Smooth muscle cell (in vitro differentiated cells): ENCODE measurements at regions not wholly inside any gene's neighbourhood (a gene's known extent, or its start where the extent isn't known, plus 50 kb on each side); places are given as distances from the start of the nearest gene placed in this dataset.

Experiments
- DNase-seq: peaks from one replicate; lab custom pipeline; 2025; ENCODE audit not compliant: unreplicated experiment; lab: John Stamatoyannopoulos, UW
- H2AFZ ChIP-seq: fragments of 200-600 bp; sonication (generic); 2 replicates; pipeline ENCODE4 v1.6.0; 2016; ENCODE audit warnings: antibody characterized with exemption, low read depth, mild to moderate bottlenecking
- H3F3A ChIP-seq: fragments of 200-600 bp; sonication (generic); 2 replicates; pipeline ENCODE4 v1.6.0; 2017; ENCODE audit warnings: antibody characterized with exemption, low read depth
- H3K27ac ChIP-seq: fragments of 200-600 bp; sonication (generic); 2 replicates; pipeline ENCODE4 v1.5.1; 2016; ENCODE audit warnings: low read depth, mild to moderate bottlenecking
- H3K27me3 ChIP-seq: fragments of 200-600 bp; sonication (generic); 2 replicates; pipeline ENCODE4 v1.6.1; 2016; ENCODE audit warnings: low read depth, mild to moderate bottlenecking
- H3K36me3 ChIP-seq: fragments of 200-600 bp; sonication (generic); 2 replicates; pipeline ENCODE4 v1.5.1; 2016; ENCODE audit warnings: low read depth
- H3K4me1 ChIP-seq: fragments of 200-600 bp; sonication (generic); 2 replicates; pipeline ENCODE4 v1.5.1; 2016; ENCODE audit warnings: low read depth
- H3K4me2 ChIP-seq: fragments of 200-600 bp; sonication (generic); 2 replicates; pipeline ENCODE4 v1.6.0; 2016; ENCODE audit warnings: mild to moderate bottlenecking
- H3K4me3 ChIP-seq: fragments of 200-600 bp; sonication (generic); 2 replicates; pipeline ENCODE4 v1.5.1; 2016; ENCODE audit warnings: mild to moderate bottlenecking
- H3K79me2 ChIP-seq: fragments of 200-600 bp; sonication (generic); 2 replicates; pipeline ENCODE4 v1.6.0; 2016; ENCODE audit warnings: low read depth, mild to moderate bottlenecking
- H3K9ac ChIP-seq: fragments of 200-600 bp; sonication (generic); 2 replicates; pipeline ENCODE4 v1.6.0; 2016; ENCODE audit warnings: low read depth
- H3K9me3 ChIP-seq: fragments of 200-600 bp; sonication (generic); replicated peaks from 2 replicates; pipeline ENCODE4 v1.5.1; 2016; ENCODE audit warnings: low read depth
- H4K20me1 ChIP-seq: fragments of 200-600 bp; sonication (generic); 2 replicates; pipeline ENCODE4 v1.6.0; 2016; ENCODE audit warnings: low read depth
- CTCF ChIP-seq: fragments of 200-600 bp; sonication (generic); IDR thresholded peaks from 2 replicates; pipeline ENCODE4 v1.5.1; 2017; ENCODE audit warnings: borderline replicate concordance, mild to moderate bottlenecking, antibody characterized with exemption; ENCODE audit not compliant: insufficient read depth, poor library complexity, severe bottlenecking
- WGBS: methylation state at CpG from one replicate; pipeline ENCODE4 v1.1.7; 2016; ENCODE audit warnings: low lambda C conversion rate; 5-methylcytosine and 5-hydroxymethylcytosine counted together

DNA sequence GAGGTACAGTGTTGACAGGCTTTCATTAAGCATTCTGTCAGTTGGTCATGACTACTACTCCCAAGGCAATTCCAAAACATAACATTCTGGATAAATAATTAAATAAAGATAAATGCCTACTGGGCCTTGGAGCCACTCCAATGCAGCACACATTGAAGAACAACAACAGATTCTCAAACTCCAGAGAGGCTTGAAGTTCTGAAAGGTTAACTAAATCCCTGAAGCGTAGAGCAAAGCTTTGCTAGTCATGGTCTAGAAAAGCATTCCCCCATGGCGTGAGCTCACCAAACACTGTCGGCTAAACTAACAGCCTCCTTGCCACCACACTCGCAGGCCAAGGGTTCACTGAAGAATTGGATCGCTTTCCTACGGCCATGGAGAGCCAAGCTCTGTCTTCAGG is 268.0 kb downstream of the ATG4C start:
- Histone ChIP-seq H4K20me1 (no peaks in the 10 kb centered on the region), H3K79me2 (no peaks in the 10 kb centered on the region), H3K4me1 (no peaks in the 10 kb centered on the region), H3F3A (no peaks in the 10 kb centered on the region), H3K4me3 (no peak overlapping the region), H3K36me3 (no peaks in the 10 kb centered on the region), H3K4me2 (no peak overlapping the region), H2AFZ (no peak overlapping the region), H3K9me3 (no peaks in the 10 kb centered on the region), H3K27ac (no peak overlapping the region), H3K9ac (no peak overlapping the region), H3K27me3 (peaks cover 8% of the 10 kb centered on the region)
- no peak for DNase-seq
- no peak for TF ChIP-seq CTCF
- 92% methylated on average over 6 of the region's 6 CpGs for WGBS

DNA sequence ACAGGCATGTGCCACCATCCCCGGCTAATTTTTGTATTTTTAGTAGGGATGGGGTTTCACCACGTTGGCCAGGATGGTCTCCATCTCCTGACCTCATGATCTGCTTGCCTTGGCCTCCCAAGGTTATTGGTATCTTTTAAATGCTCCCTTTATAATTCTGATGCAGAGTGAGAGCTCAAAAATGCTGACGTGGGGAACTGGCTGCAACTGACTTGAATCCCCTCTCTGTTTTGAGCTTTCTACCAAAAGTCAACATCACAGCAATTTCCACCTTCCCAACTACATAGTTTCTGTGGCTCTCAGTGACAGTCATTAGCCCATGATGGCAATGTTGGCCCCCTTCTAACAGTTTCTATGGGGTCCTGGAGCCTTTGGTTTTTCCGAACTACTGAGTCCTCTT is 268.2 kb upstream of the FOXD3 start:
- DNase-seq = no peak
- no peaks in the 10 kb centered on the region for H3K9me3 ChIP-seq

GRCh38 chr1:63063367-63063766 is 259.0 kb upstream of the FOXD3 start:
- no peak for DNase-seq
- H3K4me2 ChIP-seq = no peak overlapping the region
- no peak for TF ChIP-seq CTCF
- no peak overlapping the region for H3K4me3 ChIP-seq
- H3K36me3 ChIP-seq = no peaks in the 10 kb centered on the region
- H3K27me3 ChIP-seq = peaks cover 3% of the 10 kb centered on the region
- no peaks in the 10 kb centered on the region for H3F3A ChIP-seq
- H3K79me2 ChIP-seq = no peaks in the 10 kb centered on the region
- no peak overlapping the region for H3K27ac ChIP-seq
- no peaks in the 10 kb centered on the region for H3K9me3 ChIP-seq
- H4K20me1 ChIP-seq = no peaks in the 10 kb centered on the region
- H2AFZ ChIP-seq = no peak overlapping the region
- WGBS = 59% methylated on average over 3 of the region's 3 CpGs
- no peak overlapping the region for H3K9ac ChIP-seq
- no peaks in the 10 kb centered on the region for H3K4me1 ChIP-seq

More for the DNA sequence above, 268.2 kb upstream of the FOXD3 start:
- H3K27me3 ChIP-seq = no peaks in the 10 kb centered on the region
- no peak overlapping the region for H3K4me3 ChIP-seq
- no peaks in the 10 kb centered on the region for H3K4me1 ChIP-seq
- no peaks in the 10 kb centered on the region for H3K79me2 ChIP-seq
- 80% methylated on average over 4 of the region's 4 CpGs for WGBS
- H3F3A ChIP-seq = no peaks in the 10 kb centered on the region
- TF ChIP-seq CTCF = no peak
- no peak overlapping the region for H3K4me2 ChIP-seq
- no peak overlapping the region for H2AFZ ChIP-seq
- H3K36me3 ChIP-seq = no peaks in the 10 kb centered on the region
- no peak overlapping the region for H3K9ac ChIP-seq
- no peaks in the 10 kb centered on the region for H4K20me1 ChIP-seq
- H3K27ac ChIP-seq = no peak overlapping the region

DNA sequence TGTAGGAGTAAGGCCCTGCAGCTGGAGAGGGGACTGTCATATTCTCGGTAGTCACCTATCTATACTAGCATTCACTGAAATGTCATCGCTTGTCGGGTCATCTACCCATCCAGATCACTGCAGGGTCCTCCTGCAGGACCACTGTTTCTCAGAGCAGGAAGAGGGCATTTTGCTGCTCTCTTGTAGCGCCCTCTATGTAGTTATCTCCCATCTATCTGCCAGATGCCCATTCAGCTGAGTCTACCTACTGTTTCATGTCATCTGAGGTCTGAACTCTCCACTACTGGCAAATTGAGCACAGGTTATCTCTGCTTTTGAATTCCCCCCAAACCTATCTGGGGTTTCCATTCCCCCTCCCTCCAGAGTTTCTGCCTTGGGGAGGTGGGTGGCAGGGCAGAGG is 258.2 kb upstream of the FOXD3 start:
- TF ChIP-seq CTCF = no peak

More for the DNA sequence above, 258.2 kb upstream of the FOXD3 start:
- 88% methylated on average over 4 of the region's 4 CpGs for WGBS
- Histone ChIP-seq H3F3A (no peaks in the 10 kb centered on the region), H3K36me3 (no peaks in the 10 kb centered on the region), H4K20me1 (no peaks in the 10 kb centered on the region), H3K4me1 (no peaks in the 10 kb centered on the region), H3K4me3 (no peak overlapping the region), H3K27me3 (peaks cover 3% of the 10 kb centered on the region), H2AFZ (no peak overlapping the region), H3K79me2 (no peaks in the 10 kb centered on the region), H3K9me3 (no peaks in the 10 kb centered on the region), H3K9ac (no peak overlapping the region), H3K4me2 (no peak overlapping the region), H3K27ac (no peak overlapping the region)
- DNase-seq = no peak
